ENCODE measurements at regions not wholly inside any gene's neighbourhood (a gene's known extent, or its start where the extent isn't known, plus 50 kb on each side); places are given as distances from the start of the nearest gene placed in this dataset.
A peak's percentile ranks its signal among the peaks of the same experiment; 100 is the strongest.
"Not testable (repeated sequence)": the region's sequence is repeated elsewhere in the genome, so short reads cannot be mapped to it uniquely, and the experiment has no call there.

DNA sequence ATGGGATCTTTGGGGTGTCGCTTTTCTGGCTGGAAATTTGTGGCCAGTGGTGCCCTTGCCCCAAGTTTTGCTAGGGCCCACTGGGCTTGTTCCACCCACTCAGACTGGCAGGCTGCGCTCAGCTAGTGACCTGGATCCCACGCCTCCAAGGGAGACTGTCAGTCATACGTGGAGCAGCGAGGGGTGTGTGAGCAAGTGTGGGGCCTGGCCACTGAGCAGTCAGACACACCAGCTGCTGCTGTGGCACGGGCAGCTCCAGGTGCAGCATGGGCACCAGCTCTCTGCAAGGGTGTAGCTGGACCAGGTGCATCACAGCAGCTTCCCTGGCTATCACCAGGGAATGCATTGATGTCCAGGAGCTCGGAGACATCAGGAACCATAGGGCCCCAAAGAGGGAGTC lies 327.0 kb downstream of the NR4A2 start:
- DNase-seq (ENCODE audit: low read depth), result no peak

- no peak for DNase-seq (ENCODE audit: low read depth)
These were observed 328.1 kb downstream of the NR4A2 start for GRCh38 chr2:156004459-156004858.

GRCh38 chr2:156003780-156004179 lies 328.7 kb downstream of the NR4A2 start:
- DNase-seq (ENCODE audit: low read depth), result no peak

GRCh38 chr2:156001851-156002250 lies 330.7 kb downstream of the NR4A2 start:
- DNase-seq (ENCODE audit: low read depth), result no peak

- DNase-seq (ENCODE audit: low read depth), result no peak
These were observed 335.0 kb downstream of the NR4A2 start for GRCh38 chr2:155997538-155997937.

DNA sequence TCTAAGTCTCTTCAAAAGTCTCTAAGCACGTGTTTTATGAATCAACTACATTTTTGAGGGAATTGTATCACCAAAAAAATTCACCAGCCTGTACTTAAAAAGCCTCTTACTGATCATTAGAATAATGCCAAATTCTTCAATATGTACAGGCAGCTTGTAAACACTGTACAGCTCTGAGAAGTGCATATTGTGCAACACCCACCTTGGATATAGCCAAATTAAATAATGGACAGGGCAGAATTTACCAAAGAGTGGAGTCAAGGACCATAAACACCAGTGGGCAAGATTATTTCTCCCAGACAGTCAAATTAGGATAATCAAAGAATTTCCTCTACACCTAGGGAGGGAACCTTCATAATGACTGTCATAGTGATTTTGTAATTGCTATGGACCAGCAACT lies 338.2 kb downstream of the NR4A2 start:
- no peak for DNase-seq (ENCODE audit: low read depth)

DNA sequence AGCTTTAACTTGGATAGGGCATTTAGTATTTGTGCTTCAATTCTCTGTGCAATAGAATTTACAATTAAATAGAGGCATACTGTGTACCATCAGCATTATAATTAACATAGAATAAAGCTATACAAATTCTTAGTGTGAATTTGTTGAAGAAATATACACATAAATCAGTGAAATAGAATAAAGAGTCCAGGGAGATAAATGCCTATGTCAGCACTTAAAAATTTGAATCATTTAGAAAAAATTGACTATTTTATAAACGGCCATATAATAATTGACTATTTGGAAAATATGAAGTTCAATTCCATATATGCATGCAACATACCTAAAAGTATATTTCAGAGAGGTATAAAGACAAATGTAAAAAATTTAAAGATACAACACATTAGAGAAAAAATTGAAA lies 348.7 kb downstream of the NR4A2 start:
- DNase-seq (ENCODE audit: low read depth), result no peak

DNA sequence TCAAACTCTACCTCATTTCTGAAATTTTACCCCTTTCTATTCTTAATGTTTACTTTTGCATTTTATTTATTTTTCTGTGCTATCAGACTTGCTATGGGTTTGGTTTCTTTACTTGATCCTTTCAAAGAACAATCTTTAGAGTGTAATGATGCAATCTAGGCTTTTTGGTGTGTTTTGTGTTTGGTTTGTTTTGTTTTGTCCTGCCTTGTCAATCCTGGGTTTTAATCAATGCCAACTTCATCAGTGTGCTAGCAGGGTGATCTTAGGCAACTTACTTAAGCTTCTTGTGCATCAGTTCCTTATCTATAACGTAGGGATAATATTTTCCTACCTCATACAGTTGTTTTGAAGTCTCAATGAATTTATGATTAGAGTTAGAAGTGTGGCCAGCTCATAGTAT lies 350.4 kb downstream of the NR4A2 start:
- no peak for DNase-seq (ENCODE audit: low read depth)

DNA sequence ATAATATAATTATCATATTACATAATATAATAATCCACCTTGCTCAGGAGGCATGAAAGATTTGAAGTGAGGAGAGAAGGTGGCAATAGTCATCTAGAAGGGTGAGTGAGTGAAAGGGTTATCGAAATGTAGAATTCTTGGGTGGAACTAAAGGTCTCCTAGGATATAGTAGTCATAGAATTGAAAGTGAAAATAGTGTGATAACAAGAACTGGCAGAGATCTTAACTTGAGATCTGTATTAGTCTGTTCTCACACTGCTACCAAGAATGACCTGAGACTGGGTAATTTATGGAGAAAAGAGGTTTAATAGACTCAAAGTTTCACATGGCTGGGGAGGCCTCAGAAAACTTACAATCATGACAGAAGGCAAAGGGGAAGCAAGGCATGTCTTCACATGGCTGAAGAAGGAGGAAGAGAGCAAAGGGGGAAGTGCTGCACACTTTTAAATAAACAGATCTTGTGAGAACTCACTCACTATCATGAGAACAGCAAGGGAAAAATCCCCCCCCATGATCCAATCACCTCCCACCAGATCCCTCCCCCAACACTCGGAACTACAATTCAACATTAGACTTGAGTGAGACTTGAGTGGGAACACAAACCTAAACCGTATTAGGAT lies 351.5 kb downstream of the NR4A2 start:
- DNase-seq (ENCODE audit: low read depth), result no peak

DNA sequence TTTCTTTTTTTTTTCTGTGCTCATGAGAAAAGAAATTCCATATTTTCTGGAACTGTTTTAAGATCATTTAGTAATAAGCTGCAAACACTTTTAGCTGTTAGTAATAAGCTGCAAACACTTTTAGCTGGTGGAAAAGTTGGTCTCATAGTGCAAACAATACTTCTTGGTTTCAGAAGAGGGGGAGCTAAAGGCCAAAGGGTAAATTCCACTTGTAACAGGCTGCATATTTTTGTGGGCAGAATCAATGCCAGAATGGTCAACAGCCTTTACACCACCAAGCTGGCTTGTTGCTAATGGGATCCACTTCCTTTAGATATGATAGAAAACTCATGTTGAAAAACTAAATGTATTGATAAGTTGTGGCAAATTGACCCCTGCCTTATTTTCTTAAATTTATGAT lies 356.8 kb downstream of the NR4A2 start:
- peak; percentile 4 for DNase-seq (ENCODE audit: low read depth)

DNA sequence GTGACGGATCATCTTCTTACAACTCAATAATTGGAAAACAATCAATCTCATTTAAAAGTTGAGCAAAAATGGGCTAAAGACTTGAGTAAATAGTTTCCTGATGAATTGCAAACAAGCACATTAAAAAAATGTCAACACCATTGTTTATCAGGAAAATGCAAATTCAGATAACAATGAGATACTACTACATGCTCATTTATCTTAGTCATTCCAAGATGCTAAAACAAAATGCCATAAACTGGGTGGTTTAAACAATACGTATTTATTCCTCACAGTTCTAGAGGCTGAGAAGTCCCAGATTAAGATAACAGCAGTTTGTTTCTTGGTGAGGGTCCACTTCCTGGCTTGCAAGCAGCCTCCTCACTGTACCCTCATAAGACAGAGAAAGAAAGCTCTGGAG lies 359.6 kb downstream of the NR4A2 start:
- no peak for DNase-seq (ENCODE audit: low read depth)

- DNase-seq (ENCODE audit: low read depth), result not testable (repeated sequence)
These were observed 366.5 kb downstream of the NR4A2 start for GRCh38 chr2:155966064-155966471.

GRCh38 chr2:155965415-155966063 lies 367.0 kb downstream of the NR4A2 start:
- no peak for DNase-seq (ENCODE audit: low read depth)

DNA sequence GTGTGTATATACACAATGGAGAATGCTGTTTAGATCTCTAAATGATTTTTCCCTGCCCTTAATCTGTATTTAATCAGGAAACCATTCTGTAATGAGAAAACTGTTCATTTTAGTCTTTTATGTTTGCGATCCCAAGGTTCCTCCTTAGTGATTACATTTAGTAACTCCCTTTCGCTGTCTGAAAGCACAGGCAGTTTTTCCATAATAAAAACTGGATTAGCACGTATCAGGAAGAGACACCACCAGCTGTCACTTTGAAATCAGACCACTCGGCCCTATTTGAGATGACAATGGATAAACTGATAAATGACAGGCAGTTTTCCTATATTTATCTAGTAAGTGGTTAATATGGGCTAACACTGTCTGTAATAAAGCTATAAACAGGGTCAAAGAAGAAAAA lies 370.9 kb downstream of the NR4A2 start:
- no peak for DNase-seq (ENCODE audit: low read depth)

GRCh38 chr2:155958834-155959233 lies 373.7 kb downstream of the NR4A2 start:
- DNase-seq (ENCODE audit: low read depth), result no peak

DNA sequence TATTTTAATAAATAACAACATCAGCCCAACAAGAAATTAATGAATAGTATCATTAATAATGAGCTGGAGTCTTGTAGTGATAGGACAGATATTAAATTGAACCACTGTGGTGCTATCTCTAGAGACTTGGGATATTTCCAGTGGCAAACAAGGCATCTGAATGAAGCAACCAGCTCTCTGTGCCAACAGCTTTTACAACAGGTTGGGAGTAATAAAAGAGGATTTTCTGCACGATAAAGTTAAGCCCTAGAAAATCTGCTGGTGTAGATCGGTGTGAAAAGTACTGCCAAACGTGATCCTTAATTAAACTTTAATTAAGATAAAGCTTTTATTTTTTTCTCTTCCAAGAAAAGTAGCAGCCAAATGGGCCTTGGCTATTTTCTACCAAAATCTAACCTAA lies 385.5 kb downstream of the NR4A2 start:
- DNase-seq (ENCODE audit: low read depth), result no peak

GRCh38 chr2:155944218-155944617 lies 388.3 kb downstream of the NR4A2 start:
- no peak for DNase-seq (ENCODE audit: low read depth)

DNA sequence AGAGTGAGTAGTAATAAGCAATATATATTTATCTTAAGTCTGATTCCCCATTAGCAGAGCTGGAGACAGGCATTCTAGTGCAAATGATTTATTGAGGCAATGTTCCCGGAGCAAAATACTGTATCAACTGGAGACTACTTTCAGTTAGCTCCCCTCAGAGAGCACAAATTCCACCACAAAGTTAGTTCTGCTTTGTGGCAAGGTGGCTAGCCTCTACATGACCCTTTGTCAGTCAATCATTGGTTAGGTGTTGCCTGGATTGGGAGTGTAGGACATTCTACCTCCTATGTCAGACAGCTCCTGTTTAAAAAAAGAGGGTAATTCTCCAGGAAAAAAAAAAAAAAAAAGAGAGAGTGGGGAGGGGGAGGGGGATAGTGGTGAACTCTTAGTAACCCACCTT lies 402.2 kb downstream of the NR4A2 start:
- no peak for DNase-seq (ENCODE audit: low read depth)

DNA sequence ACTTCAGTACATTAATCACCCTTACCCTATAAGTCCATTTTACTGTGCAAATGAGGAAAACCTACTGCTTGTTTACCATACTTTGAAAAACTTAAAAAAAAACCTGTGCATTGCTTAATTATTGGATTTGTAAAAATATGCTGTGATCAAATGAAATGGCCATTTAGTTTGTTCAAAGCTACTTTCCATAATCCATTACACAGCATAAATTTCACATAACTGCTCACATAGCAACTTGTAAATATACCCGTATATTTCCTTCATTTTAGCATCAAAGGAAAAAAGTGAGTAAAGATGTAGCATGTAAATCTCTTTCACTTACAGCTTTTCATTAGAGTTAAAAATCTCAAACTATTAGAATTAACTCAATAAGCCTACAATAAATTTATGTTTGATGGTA lies 415.1 kb downstream of the NR4A2 start:
- no peak for DNase-seq (ENCODE audit: low read depth)

DNA sequence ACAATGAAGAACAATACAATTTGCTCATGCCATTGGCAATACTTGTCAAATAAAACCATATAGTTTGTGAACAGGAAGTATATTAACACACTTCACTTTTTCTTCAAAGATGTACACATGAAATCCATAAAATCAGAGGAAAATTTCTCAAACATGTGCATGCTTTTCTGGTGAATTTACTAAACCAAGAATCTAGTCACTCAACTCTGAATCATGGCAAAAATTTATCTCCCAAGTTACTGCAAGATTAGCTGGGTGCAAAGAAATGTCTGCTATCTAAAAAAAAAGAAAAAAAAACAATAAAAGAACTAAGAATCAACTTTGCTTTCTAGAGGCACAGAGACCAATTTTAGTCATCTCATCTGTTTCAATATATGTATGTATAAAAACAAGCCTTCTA lies 419.2 kb downstream of the NR4A2 start:
- peak; percentile 2 for DNase-seq (ENCODE audit: low read depth)

- no peak for DNase-seq (ENCODE audit: low read depth)
These were observed 424.0 kb downstream of the NR4A2 start for GRCh38 chr2:155908567-155908966.

- DNase-seq (ENCODE audit: low read depth), result no peak
These were observed 425.3 kb downstream of the NR4A2 start for GRCh38 chr2:155907211-155907610.

DNA sequence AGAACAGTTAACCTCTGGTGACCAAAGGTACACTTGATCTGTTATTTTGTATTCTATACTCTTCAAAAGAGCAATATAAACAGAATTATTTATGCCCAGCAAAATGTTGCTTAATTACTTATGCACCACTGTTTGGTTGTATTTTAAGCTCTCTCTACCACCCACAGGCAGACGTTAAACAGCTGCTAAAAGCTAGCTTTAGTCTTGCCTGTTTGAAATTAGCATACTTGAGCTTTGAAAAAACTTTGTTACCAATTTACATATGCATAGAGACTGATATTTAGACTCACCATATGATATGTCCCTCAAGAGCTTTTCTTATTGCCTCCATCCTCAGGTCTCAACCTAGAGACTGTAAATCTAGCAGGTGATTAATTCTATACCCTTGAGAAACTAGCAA lies 426.9 kb downstream of the NR4A2 start:
- DNase-seq (ENCODE audit: low read depth), result no peak

GRCh38 chr2:155904720-155905119 lies 427.8 kb downstream of the NR4A2 start:
- no peak for DNase-seq (ENCODE audit: low read depth)
